ENCODE measurements at regions not wholly inside any gene's neighbourhood (a gene's known extent, or its start where the extent isn't known, plus 50 kb on each side); places are given as distances from the start of the nearest gene placed in this dataset.

DNA sequence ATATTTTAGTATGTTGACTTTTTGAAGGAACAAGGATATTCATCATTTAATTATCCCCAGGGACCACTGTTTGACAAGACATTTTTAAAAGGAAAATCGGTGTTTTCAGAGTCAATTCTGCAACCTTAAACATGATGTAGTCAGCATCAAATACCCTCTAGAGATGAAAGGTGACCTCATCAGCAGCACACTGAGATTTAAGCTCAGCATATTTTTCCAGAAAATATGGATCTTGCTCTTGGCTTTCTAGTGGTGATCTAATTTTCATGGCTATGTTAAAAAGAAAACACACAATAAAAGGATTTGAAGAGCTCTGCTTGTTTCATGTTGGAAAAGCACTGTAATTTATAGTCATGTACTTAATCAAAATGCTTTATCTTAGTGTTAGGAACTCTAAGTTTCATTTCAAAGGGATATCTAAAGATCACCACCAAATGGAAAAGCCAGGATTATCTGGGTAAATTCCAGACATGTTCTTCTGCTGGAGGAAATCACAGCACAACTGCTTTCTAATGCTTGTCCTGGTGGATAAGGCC lies 487.2 kb downstream of the ENC1 start:
- DNase-seq (ENCODE audit: low read depth) = no peak

DNA sequence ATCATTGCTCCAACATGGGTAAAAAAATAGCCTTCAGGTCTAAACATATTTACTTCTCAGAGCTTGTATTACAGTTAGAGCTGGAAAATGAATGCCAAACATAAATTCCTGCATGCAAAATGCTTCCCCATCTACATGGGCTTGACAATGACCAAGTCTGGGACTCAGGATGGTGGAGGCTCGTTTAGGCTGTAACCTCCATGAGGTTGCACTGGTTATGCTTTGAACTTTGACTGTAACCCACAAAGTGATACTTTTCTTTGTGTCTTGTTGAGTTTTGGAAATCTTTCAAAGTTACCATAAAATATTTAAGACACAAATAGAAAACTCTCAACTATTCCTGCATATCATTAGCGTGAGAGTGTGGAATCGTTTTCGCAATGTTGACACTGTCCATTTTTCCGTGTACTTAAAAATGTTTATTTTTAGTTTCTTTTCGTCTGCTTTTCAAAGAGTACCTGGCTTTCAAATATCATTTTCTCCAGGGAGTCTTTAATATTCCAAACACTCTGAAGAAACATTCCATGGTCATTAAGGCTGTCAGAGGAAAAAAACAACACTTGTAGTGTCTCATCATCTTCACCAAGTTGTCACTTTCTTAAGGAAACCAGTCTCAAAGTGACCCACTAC lies 487.8 kb downstream of the ENC1 start:
- no peak for DNase-seq (ENCODE audit: low read depth)

- no peak for DNase-seq (ENCODE audit: low read depth)
Observed at GRCh38 chr5:74152136-74152535, 488.4 kb downstream of the ENC1 start.

- DNase-seq (ENCODE audit: low read depth) = no peak
Observed at GRCh38 chr5:74149395-74149794, 491.1 kb downstream of the ENC1 start.

DNA sequence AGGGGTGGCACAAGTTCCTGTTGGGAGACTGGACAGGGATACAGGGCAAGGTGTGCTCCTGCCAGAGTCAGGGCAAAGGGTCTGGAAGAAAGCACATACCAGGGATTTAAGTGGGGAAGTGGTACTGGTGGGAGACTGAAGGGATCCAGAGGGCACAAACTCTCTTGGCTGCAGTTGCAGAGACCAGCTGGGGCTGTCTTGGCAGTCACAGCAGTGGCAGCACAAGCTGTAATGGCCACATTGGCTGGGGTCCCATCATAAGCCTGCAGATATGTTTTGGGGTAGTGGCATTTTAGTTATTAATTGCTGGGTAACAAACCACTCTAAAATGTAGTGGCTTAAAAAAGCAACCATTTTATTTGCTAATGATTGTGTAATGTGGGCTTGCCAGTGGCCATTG lies 492.2 kb downstream of the ENC1 start:
- DNase-seq (ENCODE audit: low read depth) = no peak

DNA sequence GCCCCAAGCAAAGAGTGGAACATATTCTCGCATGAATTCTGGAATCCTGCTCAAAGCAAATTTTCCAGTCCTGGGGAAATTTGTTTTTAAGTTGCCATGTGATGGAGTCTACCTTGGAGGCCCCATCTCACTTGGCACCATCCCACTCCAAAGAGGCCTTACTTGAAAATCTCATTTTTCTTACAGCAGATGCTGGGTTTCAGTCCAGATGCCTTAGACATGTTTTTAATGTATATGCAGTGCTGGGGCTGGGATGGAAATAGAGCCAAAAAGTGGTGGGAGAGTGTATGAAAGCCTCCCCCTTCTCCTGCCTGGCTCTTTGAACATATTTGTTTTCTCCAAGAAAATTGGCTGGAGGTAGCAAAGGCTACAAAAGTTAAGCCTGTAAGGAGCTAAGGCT lies 493.7 kb downstream of the ENC1 start:
- no peak for DNase-seq (ENCODE audit: low read depth)

GRCh38 chr5:74145951-74146350 lies 494.6 kb downstream of the ENC1 start:
- no peak for DNase-seq (ENCODE audit: low read depth)

GRCh38 chr5:74143721-74144330 lies 496.7 kb downstream of the ENC1 start:
- no peak for DNase-seq (ENCODE audit: low read depth)

DNA sequence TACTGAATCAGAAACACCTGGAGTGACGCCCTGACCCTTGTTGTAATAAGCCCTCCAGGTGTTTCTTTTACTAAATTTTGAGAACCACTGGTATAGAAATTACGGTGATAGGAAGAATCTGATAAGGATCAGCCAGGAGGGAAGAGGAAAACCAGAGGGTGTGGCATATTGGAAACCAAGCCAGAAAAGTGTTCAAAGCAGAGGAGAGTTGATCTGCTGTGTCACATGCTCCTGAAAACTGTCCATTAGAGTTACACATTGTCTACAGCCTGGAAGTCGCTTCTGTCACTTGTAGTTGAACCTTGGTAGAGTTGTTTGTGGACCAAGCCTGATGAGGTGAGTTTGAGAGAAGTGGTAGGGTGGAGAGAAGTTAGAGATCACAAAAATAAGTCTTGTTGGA lies 497.4 kb downstream of the ENC1 start:
- DNase-seq (ENCODE audit: low read depth) = no peak

DNA sequence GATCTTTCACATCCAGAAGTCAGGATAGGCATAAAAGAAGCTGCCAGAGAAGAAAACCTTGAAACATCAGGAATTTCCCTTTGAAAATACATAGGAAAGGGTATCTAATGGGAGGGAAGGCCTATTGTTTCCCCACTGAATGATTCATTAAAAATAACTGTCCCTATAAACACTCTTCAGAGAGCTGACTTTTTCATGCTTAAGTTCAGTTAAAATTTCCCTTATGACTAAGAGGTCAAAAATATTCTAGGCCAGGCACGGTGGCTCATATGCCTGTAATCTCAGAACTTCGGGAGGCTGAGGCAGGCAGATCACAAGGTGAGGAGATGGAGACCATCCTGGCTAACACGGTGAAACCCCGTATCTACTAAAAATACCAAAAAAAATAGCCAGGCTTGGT lies 499.5 kb downstream of the ENC1 start:
- no peak for DNase-seq (ENCODE audit: low read depth)

DNA sequence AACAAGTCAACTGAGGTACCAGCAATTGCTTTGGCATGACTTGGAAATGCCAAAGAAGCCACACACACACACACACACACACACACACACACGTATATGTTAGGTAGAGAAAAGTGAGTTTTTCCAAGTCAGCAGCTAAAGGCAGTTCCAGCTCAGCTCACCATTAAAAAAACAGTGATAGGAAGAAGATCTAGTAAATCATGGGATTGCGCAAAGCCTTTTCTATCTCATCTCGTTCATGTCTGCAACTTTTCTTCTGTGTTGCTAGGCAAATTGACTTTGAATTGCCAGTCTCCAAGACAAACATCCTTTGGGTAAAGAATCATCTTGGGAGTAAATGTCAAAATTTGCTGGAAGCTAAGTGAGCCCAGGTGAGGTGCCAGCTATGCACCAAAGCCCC lies 500.1 kb downstream of the ENC1 start:
- DNase-seq (ENCODE audit: low read depth) = no peak

DNA sequence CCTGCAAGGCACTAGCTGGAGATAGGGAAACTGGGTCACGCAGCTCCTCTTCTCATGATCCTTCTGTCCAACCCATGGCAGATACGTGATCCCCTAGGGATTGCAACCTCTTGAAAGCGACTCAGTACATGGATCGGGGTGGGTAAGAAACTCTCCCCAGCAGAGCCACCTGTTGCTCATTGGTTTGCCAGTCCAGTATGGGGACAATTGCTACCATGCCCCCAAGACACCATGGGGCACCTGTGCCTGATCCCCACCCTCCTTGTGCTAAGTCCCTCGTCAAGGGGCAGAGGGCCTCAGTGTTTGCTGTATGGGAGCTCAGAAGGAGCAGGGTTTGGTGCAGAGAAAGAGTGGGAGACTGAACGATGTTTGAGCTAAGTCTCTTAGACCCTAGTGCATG lies 500.9 kb downstream of the ENC1 start:
- DNase-seq (ENCODE audit: low read depth) = no peak

DNA sequence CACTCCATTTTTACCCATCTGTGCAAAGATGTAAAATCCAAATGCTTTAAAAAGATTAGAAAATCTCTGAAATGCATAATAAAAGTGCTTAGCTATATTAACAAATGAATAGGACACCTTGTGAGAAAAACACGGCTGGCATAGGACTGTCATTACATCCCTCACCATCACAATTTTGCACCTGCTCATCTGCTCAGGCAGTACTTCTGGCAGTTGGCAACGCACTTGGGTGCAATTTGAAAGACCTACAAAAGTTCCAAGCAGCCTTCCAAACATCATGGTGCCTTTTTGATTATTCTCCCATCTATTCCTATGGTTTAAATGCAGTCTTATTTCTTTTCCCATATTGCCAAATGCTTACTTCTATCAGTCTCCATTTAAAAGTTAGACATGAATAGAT lies 501.8 kb downstream of the ENC1 start:
- DNase-seq (ENCODE audit: low read depth) = no peak

GRCh38 chr5:74136276-74136825 lies 504.2 kb downstream of the ENC1 start:
- no peak for DNase-seq (ENCODE audit: low read depth)

- DNase-seq (ENCODE audit: low read depth) = no peak
Observed at GRCh38 chr5:74135033-74135432, 505.5 kb downstream of the ENC1 start.

GRCh38 chr5:74132485-74132884 lies 506.5 kb downstream of the ARHGEF28 start:
- no peak for DNase-seq (ENCODE audit: low read depth)

- DNase-seq (ENCODE audit: low read depth) = no peak
Observed at GRCh38 chr5:74131250-74131649, 505.3 kb downstream of the ARHGEF28 start.

DNA sequence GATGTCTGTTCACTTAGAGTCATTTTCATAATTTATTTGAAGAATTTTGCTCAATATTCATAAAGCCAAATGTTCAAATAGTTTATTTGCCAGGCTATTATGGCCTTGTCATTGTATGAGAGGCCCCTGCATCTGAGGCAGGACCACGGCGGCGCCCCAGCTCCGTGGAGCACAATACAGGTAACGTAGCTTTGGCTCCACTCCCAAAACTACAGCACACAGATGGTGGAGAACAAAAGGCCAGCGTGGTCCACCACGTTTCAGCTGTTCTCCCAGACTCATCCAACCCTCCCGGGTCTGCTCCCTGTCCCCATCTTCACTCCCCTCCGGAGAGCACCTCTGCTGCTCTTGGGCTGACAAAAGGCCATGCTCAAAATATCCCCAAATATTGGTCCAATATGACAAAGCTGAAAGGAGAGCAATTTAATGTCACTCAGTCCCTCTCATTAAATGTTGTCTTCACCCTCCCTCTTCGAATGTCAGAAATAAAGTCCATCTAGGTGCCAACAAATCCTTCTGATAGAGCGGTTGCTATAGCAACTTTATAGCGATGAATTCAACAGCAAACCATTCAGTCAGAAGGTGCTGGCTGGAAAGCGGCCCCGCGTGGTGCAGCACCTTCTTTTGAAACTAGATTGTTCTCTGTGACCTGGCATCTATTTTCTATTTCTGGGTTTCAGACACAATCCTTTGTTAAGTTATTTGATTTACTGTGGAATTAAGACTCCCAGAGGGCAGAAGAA lies 504.3 kb downstream of the ARHGEF28 start:
- DNase-seq (ENCODE audit: low read depth) = no peak

- DNase-seq (ENCODE audit: low read depth) = no peak
Observed at GRCh38 chr5:74127381-74128320, 501.7 kb downstream of the ARHGEF28 start.

- no peak for DNase-seq (ENCODE audit: low read depth)
Observed at GRCh38 chr5:74126294-74126693, 500.3 kb downstream of the ARHGEF28 start.

- no peak for DNase-seq (ENCODE audit: low read depth)
Observed at GRCh38 chr5:74124826-74125225, 498.8 kb downstream of the ARHGEF28 start.

GRCh38 chr5:74123929-74124328 lies 497.9 kb downstream of the ARHGEF28 start:
- DNase-seq (ENCODE audit: low read depth) = no peak
